ENCODE measurements at regions not wholly inside any gene's neighbourhood (a gene's known extent, or its start where the extent isn't known, plus 50 kb on each side); places are given as distances from the start of the nearest gene placed in this dataset.

GRCh38 chr4:23680671-23681518, 209.0 kb downstream of the PPARGC1A start:
- TF ChIP-seq POU2F2 (IDR thresholded peaks at IDR 0.05; ENCODE audit: low read depth, low read length) (no peak), TAF1 (IDR thresholded peaks at IDR 0.05; ENCODE audit: low read depth, low read length) (no peak), POLR2AphosphoS5 (IDR thresholded peaks at IDR 0.05; ENCODE audit: low read depth, low read length) (no peak), SPI1 (IDR thresholded peaks at IDR 0.05; ENCODE audit: low read depth, low read length) (no peak), POLR2A (IDR thresholded peaks at IDR 0.05; ENCODE audit: low read depth, low read length) (no peak), PAX5 (IDR thresholded peaks at IDR 0.05; ENCODE audit: insufficient read depth, low read length, severe bottlenecking) (no peak)
- FAIRE-seq (no peak), DNase-seq (ENCODE audit: insufficient read length, low spot score) (no peak)

- DNase-seq (ENCODE audit: insufficient read length, low spot score) = no peak
- no peak for TF ChIP-seq POU2F2 (IDR thresholded peaks at IDR 0.05; ENCODE audit: low read depth, low read length)
- no peak for TF ChIP-seq POLR2A (IDR thresholded peaks at IDR 0.05; ENCODE audit: low read depth, low read length)
- TF ChIP-seq SPI1 (IDR thresholded peaks at IDR 0.05; ENCODE audit: low read depth, low read length) = no peak
- no peak for TF ChIP-seq POLR2AphosphoS5 (IDR thresholded peaks at IDR 0.05; ENCODE audit: low read depth, low read length)
- no peak for TF ChIP-seq TAF1 (IDR thresholded peaks at IDR 0.05; ENCODE audit: low read depth, low read length)
- TF ChIP-seq PAX5 (IDR thresholded peaks at IDR 0.05; ENCODE audit: insufficient read depth, low read length, severe bottlenecking) = no peak
- FAIRE-seq = no peak
These were observed 215.2 kb downstream of the PPARGC1A start for GRCh38 chr4:23674694-23675093.

GRCh38 chr4:23667659-23668058, 222.2 kb downstream of the PPARGC1A start:
- TF ChIP-seq SPI1 (IDR thresholded peaks at IDR 0.05; ENCODE audit: low read depth, low read length) (no peak), PAX5 (IDR thresholded peaks at IDR 0.05; ENCODE audit: insufficient read depth, low read length, severe bottlenecking) (no peak), POLR2A (IDR thresholded peaks at IDR 0.05; ENCODE audit: low read depth, low read length) (no peak), POU2F2 (IDR thresholded peaks at IDR 0.05; ENCODE audit: low read depth, low read length) (no peak), POLR2AphosphoS5 (IDR thresholded peaks at IDR 0.05; ENCODE audit: low read depth, low read length) (no peak), TAF1 (IDR thresholded peaks at IDR 0.05; ENCODE audit: low read depth, low read length) (no peak)
- FAIRE-seq (no peak), DNase-seq (ENCODE audit: insufficient read length, low spot score) (no peak)

GRCh38 chr4:23660865-23661264, 229.0 kb downstream of the PPARGC1A start:
- FAIRE-seq (no peak), DNase-seq (ENCODE audit: insufficient read length, low spot score) (no peak)
- TF ChIP-seq SPI1 (IDR thresholded peaks at IDR 0.05; ENCODE audit: low read depth, low read length) (no peak), POLR2AphosphoS5 (IDR thresholded peaks at IDR 0.05; ENCODE audit: low read depth, low read length) (no peak), PAX5 (IDR thresholded peaks at IDR 0.05; ENCODE audit: insufficient read depth, low read length, severe bottlenecking) (no peak), TAF1 (IDR thresholded peaks at IDR 0.05; ENCODE audit: low read depth, low read length) (no peak), POLR2A (IDR thresholded peaks at IDR 0.05; ENCODE audit: low read depth, low read length) (no peak), POU2F2 (IDR thresholded peaks at IDR 0.05; ENCODE audit: low read depth, low read length) (no peak)

- FAIRE-seq = no peak
- DNase-seq (ENCODE audit: insufficient read length, low spot score) = no peak
- TF ChIP-seq POLR2A (IDR thresholded peaks at IDR 0.05; ENCODE audit: low read depth, low read length) (no peak), POU2F2 (IDR thresholded peaks at IDR 0.05; ENCODE audit: low read depth, low read length) (no peak), POLR2AphosphoS5 (IDR thresholded peaks at IDR 0.05; ENCODE audit: low read depth, low read length) (no peak), SPI1 (IDR thresholded peaks at IDR 0.05; ENCODE audit: low read depth, low read length) (no peak), TAF1 (IDR thresholded peaks at IDR 0.05; ENCODE audit: low read depth, low read length) (no peak), PAX5 (IDR thresholded peaks at IDR 0.05; ENCODE audit: insufficient read depth, low read length, severe bottlenecking) (no peak)
These were observed 235.1 kb downstream of the PPARGC1A start for GRCh38 chr4:23654791-23655190.

GRCh38 chr4:23648854-23649596, 240.8 kb downstream of the PPARGC1A start:
- DNase-seq (ENCODE audit: insufficient read length, low spot score) (no peak), FAIRE-seq (no peak)
- TF ChIP-seq SPI1 (IDR thresholded peaks at IDR 0.05; ENCODE audit: low read depth, low read length) = no peak
- TF ChIP-seq POLR2AphosphoS5 (IDR thresholded peaks at IDR 0.05; ENCODE audit: low read depth, low read length) = no peak
- TF ChIP-seq TAF1 (IDR thresholded peaks at IDR 0.05; ENCODE audit: low read depth, low read length) = no peak
- TF ChIP-seq POU2F2 (IDR thresholded peaks at IDR 0.05; ENCODE audit: low read depth, low read length) = no peak
- TF ChIP-seq POLR2A (IDR thresholded peaks at IDR 0.05; ENCODE audit: low read depth, low read length) = no peak

GRCh38 chr4:23635468-23635867, 254.4 kb downstream of the PPARGC1A start:
- no peak for DNase-seq (ENCODE audit: insufficient read length, low spot score)
- FAIRE-seq = no peak
- TF ChIP-seq POU2F2 (IDR thresholded peaks at IDR 0.05; ENCODE audit: low read depth, low read length) = no peak
- no peak for TF ChIP-seq PAX5 (IDR thresholded peaks at IDR 0.05; ENCODE audit: insufficient read depth, low read length, severe bottlenecking)

- DNase-seq (ENCODE audit: insufficient read length, low spot score) (no peak), FAIRE-seq (no peak)
- TF ChIP-seq SPI1 (IDR thresholded peaks at IDR 0.05; ENCODE audit: low read depth, low read length) = no peak
These were observed 258.4 kb downstream of the PPARGC1A start for GRCh38 chr4:23631255-23631950.

- DNase-seq (ENCODE audit: insufficient read length, low spot score) = no peak
- no peak for FAIRE-seq
- TF ChIP-seq SPI1 (IDR thresholded peaks at IDR 0.05; ENCODE audit: low read depth, low read length) = no peak
- TF ChIP-seq POLR2AphosphoS5 (IDR thresholded peaks at IDR 0.05; ENCODE audit: low read depth, low read length) = no peak
These were observed 259.7 kb downstream of the PPARGC1A start for GRCh38 chr4:23630110-23630509.

All from GM12891 (cell line).